H1 (cell line): ENCODE measurements at regions not wholly inside any gene's neighbourhood (a gene's known extent, or its start where the extent isn't known, plus 50 kb on each side); places are given as distances from the start of the nearest gene placed in this dataset.

Source experiments
- BRCA1 ChIP-seq: IDR thresholded peaks from 2 replicates; pipeline ENCODE4 v1.6.1; 2012; ENCODE audit warnings: low read depth, low read length, improper control_type of control experiment
- CHD7 ChIP-seq: fragments of 300-600 bp; sonication (generic); IDR thresholded peaks from 2 replicates; pipeline ENCODE4 v1.7.1; 2012; ENCODE audit warnings: low read length, moderate library complexity, mild to moderate bottlenecking, inconsistent platforms; ENCODE audit not compliant: insufficient replicate concordance
- EZH2 ChIP-seq: fragments of 200-600 bp; sonication (generic); IDR thresholded peaks from 2 replicates; pipeline ENCODE4 v1.7.1; 2012; ENCODE audit warnings: low read depth, mild to moderate bottlenecking, moderate library complexity, low read length, inconsistent platforms; ENCODE audit not compliant: severe bottlenecking
- POU5F1 ChIP-seq: IDR thresholded peaks from 2 replicates; pipeline ENCODE4 v1.6.1; 2011; ENCODE audit warnings: low read depth, mild to moderate bottlenecking, low read length, moderate library complexity
- RAD21 ChIP-seq, 2 experiments: IDR thresholded peaks in 1 of 2; conservative IDR thresholded peaks in 1 of 2; 2 replicates each; pipeline ENCODE4 v1.6.1; 2011; ENCODE audit warnings: low read depth in 2 of 2, low read length in 2 of 2, improper control_type of control experiment in 1 of 2, inconsistent platforms in 1 of 2, mild to moderate bottlenecking in 1 of 2, moderate library complexity in 1 of 2
- RBBP5 ChIP-seq: IDR thresholded peaks from 2 replicates; pipeline ENCODE4 v1.7.1; 2012; ENCODE audit warnings: low read depth, mild to moderate bottlenecking, inconsistent platforms, low read length, moderate library complexity, borderline replicate concordance
- SRF ChIP-seq: IDR thresholded peaks from 2 replicates; pipeline ENCODE4 v1.6.1; 2011; ENCODE audit warnings: mild to moderate bottlenecking, low read depth, low read length, moderate library complexity
- USF2 ChIP-seq: IDR thresholded peaks from 2 replicates; pipeline ENCODE4 v1.6.1; 2011; ENCODE audit warnings: low read length, improper control_type of control experiment

GRCh38 chr6:101284131-101284530, 109.4 kb upstream of the GRIK2 start (continued):
- no peak for TF ChIP-seq CHD7
- no peak for TF ChIP-seq BRCA1
- TF ChIP-seq POU5F1, result no peak
- no peak for TF ChIP-seq EZH2
- TF ChIP-seq SRF, result no peak
- no peak for TF ChIP-seq RBBP5
- TF ChIP-seq RAD21 (IDR thresholded peaks at IDR 0.05 in 1 of 2, conservative IDR thresholded peaks at IDR 0.05 in 1 of 2; ENCODE audit: low read depth in 2 of 2, low read length in 2 of 2), result no peak
- no peak for TF ChIP-seq USF2
